Left lung (tissue), 4 donors: ENCODE measurements at regions not wholly inside any gene's neighbourhood (a gene's known extent, or its start where the extent isn't known, plus 50 kb on each side); places are given as distances from the start of the nearest gene placed in this dataset.

Experiments used
- ATAC-seq: fragments of 200-7000 bp; cut with Tn5 transposase; one replicate; pipeline ENCODE4 v1.9.1; 2020; ENCODE audit warnings: moderate library complexity
- DNase-seq, 4 donors: peaks; one replicate each; pipeline ENCODE4 v3.0.0-alpha.2; 2013 to 2020
- H3K27ac ChIP-seq, 2 donors: fragments of 200-600 bp; sonication (generic) in 1 of 2; one replicate each; pipeline versions ENCODE4 v1.5.0 to v1.8.0; 2020 to 2021
- H3K27me3 ChIP-seq, 2 donors: fragments of 200-600 bp; sonication (generic) in 1 of 2; one replicate each; pipeline versions ENCODE4 v1.5.0 to v1.8.0; 2020 to 2021
- H3K36me3 ChIP-seq, 2 donors: fragments of 200-600 bp; sonication (generic) in 1 of 2; one replicate each; pipeline versions ENCODE4 v1.5.0 to v1.8.0; 2020 to 2021
- H3K4me1 ChIP-seq, 2 donors: fragments of 200-600 bp; one replicate each; pipeline ENCODE4 v1.8.0; 2021
- H3K4me3 ChIP-seq, 2 donors: fragments of 200-600 bp; sonication (generic) in 1 of 2; one replicate each; pipeline versions ENCODE4 v1.5.0 to v1.8.0; 2020 to 2021; ENCODE audit warnings: mild to moderate bottlenecking in 1 of 2
- H3K9me3 ChIP-seq, 2 donors: fragments of 200-600 bp; sonication (generic) in 1 of 2; one replicate each; pipeline versions ENCODE4 v1.5.0 to v1.8.0; 2020 to 2021
- intact Hi-C, 2 donors: fragments of 100-400 bp; cut with DNase I; formaldehyde crosslinking; loops; one replicate each; pipeline versions ENCODE4 v1.11.2 to v1.14.2; 2022
- TF ChIP-seq, protein P1 (sequence below), 2 donors: fragments of 200-600 bp; sonication (generic) in 1 of 2; IDR thresholded peaks; one replicate each; pipeline versions ENCODE4 v1.5.0 to v1.8.0; 2021; ENCODE audit warnings: antibody characterized with exemption in 2 of 2
- donor health status: DM: no; HTN: yes; CAD: no.
- donor health status: DM: no; HTN: no; CAD: no.

DNA sequence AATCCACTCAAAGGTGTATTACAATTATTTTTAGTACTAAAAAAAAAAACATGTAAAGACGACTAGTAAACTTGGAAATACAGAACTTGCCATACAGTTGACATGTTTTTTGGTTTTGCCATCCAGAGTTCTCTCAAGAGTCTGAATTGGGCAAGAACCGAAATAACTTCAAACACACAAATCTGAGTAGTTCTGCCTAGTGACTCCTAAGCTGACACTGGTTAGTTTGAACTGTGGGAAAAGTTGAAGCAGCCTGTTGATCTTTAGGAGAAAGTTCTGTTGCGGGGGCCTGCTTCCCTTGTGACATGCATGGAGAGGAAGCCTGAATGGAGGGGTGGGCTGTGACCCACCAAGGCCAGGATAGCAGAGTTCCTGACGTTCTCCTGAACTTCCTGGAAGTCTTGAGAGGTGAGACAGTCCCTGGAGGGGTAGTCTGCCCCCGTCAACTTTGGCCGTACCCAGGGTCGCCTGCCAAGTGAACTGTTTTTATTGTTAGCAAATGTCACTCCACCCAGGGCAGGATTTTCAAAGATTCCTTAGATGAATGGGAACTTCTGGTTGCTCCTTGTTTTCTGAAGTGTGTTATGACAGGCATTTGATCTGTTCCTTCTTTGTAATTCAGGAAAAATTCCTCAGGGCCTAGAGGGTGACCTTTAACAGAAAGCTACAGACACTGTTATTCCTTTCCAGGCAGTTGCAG, 85.6 kb upstream of the SPTBN1 start:
- DNase-seq (no peak), ATAC-seq (no peak)
- H3K27me3 ChIP-seq, result no peaks in the 10 kb centered on the region
- H3K9me3 ChIP-seq, result peaks cover 0 to 27% of the 10 kb centered on the region in 2 donors
- no peak overlapping the region for H3K4me3 ChIP-seq
- H3K4me1 ChIP-seq, result peaks cover 6 to 13% of the 10 kb centered on the region in 2 donors
- TF ChIP-seq, protein P1, sequence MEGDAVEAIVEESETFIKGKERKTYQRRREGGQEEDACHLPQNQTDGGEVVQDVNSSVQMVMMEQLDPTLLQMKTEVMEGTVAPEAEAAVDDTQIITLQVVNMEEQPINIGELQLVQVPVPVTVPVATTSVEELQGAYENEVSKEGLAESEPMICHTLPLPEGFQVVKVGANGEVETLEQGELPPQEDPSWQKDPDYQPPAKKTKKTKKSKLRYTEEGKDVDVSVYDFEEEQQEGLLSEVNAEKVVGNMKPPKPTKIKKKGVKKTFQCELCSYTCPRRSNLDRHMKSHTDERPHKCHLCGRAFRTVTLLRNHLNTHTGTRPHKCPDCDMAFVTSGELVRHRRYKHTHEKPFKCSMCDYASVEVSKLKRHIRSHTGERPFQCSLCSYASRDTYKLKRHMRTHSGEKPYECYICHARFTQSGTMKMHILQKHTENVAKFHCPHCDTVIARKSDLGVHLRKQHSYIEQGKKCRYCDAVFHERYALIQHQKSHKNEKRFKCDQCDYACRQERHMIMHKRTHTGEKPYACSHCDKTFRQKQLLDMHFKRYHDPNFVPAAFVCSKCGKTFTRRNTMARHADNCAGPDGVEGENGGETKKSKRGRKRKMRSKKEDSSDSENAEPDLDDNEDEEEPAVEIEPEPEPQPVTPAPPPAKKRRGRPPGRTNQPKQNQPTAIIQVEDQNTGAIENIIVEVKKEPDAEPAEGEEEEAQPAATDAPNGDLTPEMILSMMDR (IDR thresholded peaks at IDR 0.05), result no peak
- H3K36me3 ChIP-seq, result no peaks in the 10 kb centered on the region
- intact Hi-C loops, result no loop called here
- peak overlapping the region in 1 of 2 donors; percentile 53 for H3K27ac ChIP-seq

DNA sequence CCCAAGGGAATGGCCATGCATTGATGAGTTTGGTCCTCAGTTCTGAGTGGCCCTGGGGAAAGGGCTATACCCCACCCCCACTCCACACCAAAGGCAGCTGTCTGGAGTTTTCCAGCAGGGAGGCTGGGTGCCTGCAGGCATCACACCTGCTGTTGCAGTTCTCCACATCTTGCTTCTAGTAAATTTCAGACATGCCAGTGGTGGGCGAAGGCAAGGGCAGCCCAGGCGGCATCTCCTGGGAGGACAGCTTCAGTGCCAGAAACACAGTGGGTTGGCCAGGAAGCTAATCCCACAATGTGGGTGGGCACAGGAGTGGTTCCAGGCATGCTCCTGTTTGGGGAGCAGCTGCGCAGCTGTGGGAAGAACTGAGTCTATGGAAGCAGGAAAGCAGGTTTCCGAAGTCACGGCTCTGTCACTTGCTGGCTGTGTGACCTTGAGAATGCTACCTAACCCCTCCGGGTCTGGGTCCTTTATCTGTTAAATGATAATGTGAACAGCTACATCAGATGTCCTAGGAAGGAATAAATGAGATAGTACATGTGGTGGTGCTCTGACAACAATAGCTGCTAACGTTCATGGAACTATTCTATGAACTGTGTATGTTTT, 84.6 kb upstream of the SPTBN1 start:
- H3K27ac ChIP-seq, result peak overlapping the region in 1 of 2 donors; percentile 53
- H3K9me3 ChIP-seq, result peaks cover 0 to 17% of the 10 kb centered on the region in 2 donors
- H3K4me1 ChIP-seq, result peaks cover 6 to 13% of the 10 kb centered on the region in 2 donors
- intact Hi-C loops, result no loop called here
- no peak for DNase-seq
- H3K4me3 ChIP-seq, result no peak overlapping the region
- TF ChIP-seq, protein P1 (IDR thresholded peaks at IDR 0.05), result no peak
- H3K36me3 ChIP-seq, result no peaks in the 10 kb centered on the region
- no peak for ATAC-seq
- H3K27me3 ChIP-seq, result no peaks in the 10 kb centered on the region

DNA sequence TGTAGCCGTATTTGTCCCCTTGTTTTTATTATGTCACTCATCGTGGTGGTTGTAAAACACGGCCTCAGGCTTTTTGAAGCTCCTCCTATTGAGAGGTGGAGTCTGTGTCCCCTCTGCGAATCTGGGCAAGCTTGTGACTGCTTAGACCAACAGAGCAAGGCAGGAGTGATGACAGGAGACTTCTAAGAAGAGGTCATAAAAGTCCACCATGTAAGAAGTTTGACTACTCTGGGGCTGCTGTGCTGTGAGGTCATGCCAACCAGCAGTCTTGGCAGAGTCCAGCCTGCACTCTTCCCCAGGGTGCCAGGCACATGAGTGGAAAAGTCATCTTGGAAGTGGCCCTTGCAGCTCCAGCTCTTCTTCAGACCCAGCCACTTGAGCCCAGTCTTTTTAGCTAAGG, 83.8 kb upstream of the SPTBN1 start:
- H3K27ac ChIP-seq, result no peak overlapping the region
- intact Hi-C loops, result no loop called here
- peaks cover 6 to 13% of the 10 kb centered on the region in 2 donors for H3K4me1 ChIP-seq
- peaks cover 0 to 12% of the 10 kb centered on the region in 2 donors for H3K9me3 ChIP-seq
- ATAC-seq (no peak), DNase-seq (no peak)
- H3K36me3 ChIP-seq, result no peaks in the 10 kb centered on the region
- H3K4me3 ChIP-seq, result no peak overlapping the region
- TF ChIP-seq, protein P1 (IDR thresholded peaks at IDR 0.05), result no peak
- no peaks in the 10 kb centered on the region for H3K27me3 ChIP-seq

DNA sequence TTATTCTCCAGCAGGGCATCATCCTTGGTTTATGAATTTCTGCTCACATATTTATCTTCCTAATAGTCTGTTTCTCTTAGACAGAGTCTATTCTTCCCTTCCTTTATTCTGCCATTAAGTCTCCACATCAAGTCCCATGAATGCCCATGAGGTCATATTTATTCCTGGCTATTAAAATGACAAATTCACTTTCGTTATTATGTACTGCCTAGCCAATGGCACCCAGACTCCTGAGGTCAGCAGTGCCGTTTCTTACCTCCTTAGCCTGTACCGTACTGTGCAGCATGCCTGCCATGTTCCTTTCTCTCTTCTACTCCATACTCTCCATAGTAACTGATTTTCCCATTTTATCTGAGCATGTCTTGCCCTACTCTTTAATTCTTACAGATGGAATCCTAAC, 82.3 kb upstream of the SPTBN1 start:
- ATAC-seq, result no peak
- no peak overlapping the region for H3K4me3 ChIP-seq
- peaks cover 6 to 13% of the 10 kb centered on the region in 2 donors for H3K4me1 ChIP-seq
- intact Hi-C loops, result no loop called here
- peaks cover 0 to 1% of the 10 kb centered on the region in 2 donors for H3K9me3 ChIP-seq
- no peak for DNase-seq
- no peaks in the 10 kb centered on the region for H3K36me3 ChIP-seq
- TF ChIP-seq, protein P1 (IDR thresholded peaks at IDR 0.05), result no peak
- no peaks in the 10 kb centered on the region for H3K27me3 ChIP-seq
- no peak overlapping the region for H3K27ac ChIP-seq

DNA sequence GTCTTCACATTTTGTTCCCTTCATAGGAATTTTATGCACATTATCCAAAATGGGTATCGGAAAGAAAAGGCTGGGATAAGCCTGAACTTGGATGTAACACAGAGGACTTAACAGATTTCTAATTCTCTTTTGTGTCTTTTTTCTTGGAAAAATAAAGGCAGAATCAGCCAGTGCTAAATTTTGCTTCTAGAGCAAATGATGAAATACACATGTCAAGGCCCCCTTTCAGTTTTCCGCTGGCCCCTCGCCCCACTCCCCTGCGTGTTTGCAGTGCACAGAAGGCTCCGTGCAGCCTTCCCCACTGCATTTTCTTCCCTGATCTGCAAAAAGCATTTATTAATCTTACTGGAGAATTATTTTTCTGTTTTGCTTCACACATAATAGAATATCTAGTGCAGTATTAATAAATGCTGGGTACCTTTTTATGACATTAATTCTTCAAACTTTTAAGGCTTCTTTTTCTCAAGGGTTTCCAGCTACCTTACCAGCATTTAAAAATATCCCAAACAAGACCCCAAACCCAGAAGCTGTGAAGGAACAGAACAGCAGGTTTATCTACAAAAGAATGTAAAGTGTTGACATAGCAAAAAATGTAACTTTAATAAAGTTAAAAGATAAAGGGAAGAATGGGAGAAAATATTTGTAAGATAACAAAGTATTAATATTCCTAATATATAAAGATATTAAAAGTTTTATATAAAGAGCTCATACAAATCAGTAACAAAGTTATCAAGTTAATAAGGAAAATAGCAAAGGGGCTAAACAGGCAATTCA, 81.3 kb upstream of the SPTBN1 start:
- Histone ChIP-seq H3K36me3 (no peaks in the 10 kb centered on the region), H3K9me3 (no peaks in the 10 kb centered on the region), H3K4me1 (peaks cover 6 to 13% of the 10 kb centered on the region in 2 donors), H3K4me3 (no peak overlapping the region), H3K27me3 (no peaks in the 10 kb centered on the region), H3K27ac (no peak overlapping the region)
- intact Hi-C loops, result no loop called here
- TF ChIP-seq, protein P1 (IDR thresholded peaks at IDR 0.05), result no peak
- ATAC-seq (no peak), DNase-seq (no peak)
